Thymus (tissue), 11 donors: ENCODE measurements at regions not wholly inside any gene's neighbourhood (a gene's known extent, or its start where the extent isn't known, plus 50 kb on each side); places are given as distances from the start of the nearest gene placed in this dataset.

Experiments
- DNase-seq, 9 donors: peaks; one replicate each; pipeline ENCODE4 v3.0.0-alpha.2; 2013; ENCODE audit warnings: low spot score in 9 of 9, low read depth in 6 of 9, missing footprints in 1 of 9
- H3K27ac ChIP-seq, 2 donors: one replicate each; pipeline ENCODE4 v1.5.1; 2013; ENCODE audit warnings: control low read depth in 1 of 2, low read depth in 1 of 2, low read length in 1 of 2, mild to moderate bottlenecking in 1 of 2, moderate library complexity in 1 of 2
- H3K27me3 ChIP-seq, 2 donors: one replicate each; pipeline ENCODE4 v1.5.1; 2013; ENCODE audit warnings: low read length in 1 of 2; ENCODE audit not compliant: control insufficient read depth in 2 of 2, insufficient read depth in 1 of 2
- H3K36me3 ChIP-seq, 2 donors: one replicate each; pipeline ENCODE4 v1.5.1; 2013; ENCODE audit warnings: low read length in 1 of 2, mild to moderate bottlenecking in 1 of 2, moderate library complexity in 1 of 2; ENCODE audit not compliant: control insufficient read depth in 2 of 2, insufficient read depth in 2 of 2
- H3K4me1 ChIP-seq, 2 donors: one replicate each; pipeline ENCODE4 v1.5.1; 2013; ENCODE audit warnings: low read length in 2 of 2; ENCODE audit not compliant: control insufficient read depth in 2 of 2, insufficient read depth in 2 of 2
- H3K4me3 ChIP-seq, 2 donors: one replicate each; pipeline ENCODE4 v1.5.1; 2013; ENCODE audit warnings: low read length in 2 of 2, control low read depth in 1 of 2, mild to moderate bottlenecking in 1 of 2
- H3K9me3 ChIP-seq, 2 donors: one replicate each; pipeline ENCODE4 v1.5.1; 2013; ENCODE audit warnings: low read length in 1 of 2, mild to moderate bottlenecking in 1 of 2; ENCODE audit not compliant: control insufficient read depth in 2 of 2, insufficient read depth in 1 of 2
- WGBS: extraction: QIAGEN DNeasy Blood & Tissue Kit; methylation state at CpG from one replicate; pipeline ENCODE4 v1.1.7; 2013; 5-methylcytosine and 5-hydroxymethylcytosine counted together
- donor health status: healthy.

DNA sequence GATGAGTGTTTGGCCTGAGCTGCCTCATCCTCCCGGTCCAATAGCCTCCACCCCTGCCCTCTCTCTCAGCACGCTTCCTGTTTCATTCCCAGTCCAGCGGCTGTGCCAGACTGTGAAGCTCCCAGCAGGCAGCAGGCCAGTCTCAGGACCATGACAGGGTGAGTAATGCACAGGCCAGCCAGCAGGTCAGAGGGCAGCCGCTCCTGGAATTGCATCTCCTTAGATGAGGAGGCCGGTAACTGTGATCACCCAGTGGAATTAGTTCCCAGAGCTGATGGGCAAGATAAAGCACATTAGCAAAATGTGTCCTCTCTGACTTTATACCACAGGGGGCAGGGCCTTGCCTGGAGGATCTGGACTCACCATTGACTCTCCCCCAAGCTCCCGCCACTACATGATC is 251.2 kb downstream of the ETS1 start:
- 96% methylated on average over 6 of the region's 6 CpGs for WGBS
- Histone ChIP-seq H3K4me1 (peaks cover 3 to 14% of the 10 kb centered on the region in 2 donors), H3K27ac (no peak overlapping the region), H3K9me3 (no peaks in the 10 kb centered on the region), H3K27me3 (no peaks in the 10 kb centered on the region), H3K4me3 (no peak overlapping the region), H3K36me3 (no peaks in the 10 kb centered on the region)
- no peak for DNase-seq

DNA sequence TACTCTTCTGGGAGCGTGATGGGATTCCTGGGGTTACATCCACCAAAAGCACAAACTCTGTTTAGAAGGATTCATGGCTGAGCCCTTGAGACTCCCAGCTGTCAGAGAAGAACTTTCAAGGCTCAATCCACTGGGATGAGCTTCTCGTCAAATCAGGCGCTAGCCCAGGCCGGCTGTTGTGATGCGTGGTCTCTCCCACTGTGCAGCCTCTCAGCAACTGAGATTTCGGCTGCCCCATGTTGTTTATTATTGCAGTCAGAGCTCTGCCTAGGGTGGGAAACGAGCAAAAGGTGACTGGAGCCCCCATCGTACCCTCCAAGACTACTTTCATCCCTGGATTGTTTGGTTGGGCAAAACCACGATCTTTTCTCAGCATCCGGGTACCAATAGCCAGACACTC is 251.6 kb downstream of the ETS1 start:
- 96% methylated on average over 10 of the region's 10 CpGs for WGBS
- H3K36me3 ChIP-seq = no peaks in the 10 kb centered on the region
- no peaks in the 10 kb centered on the region for H3K9me3 ChIP-seq
- no peaks in the 10 kb centered on the region for H3K27me3 ChIP-seq
- H3K4me1 ChIP-seq = peaks cover 6 to 13% of the 10 kb centered on the region in 2 donors
- no peak overlapping the region for H3K27ac ChIP-seq
- no peak overlapping the region for H3K4me3 ChIP-seq
- no peak for DNase-seq

DNA sequence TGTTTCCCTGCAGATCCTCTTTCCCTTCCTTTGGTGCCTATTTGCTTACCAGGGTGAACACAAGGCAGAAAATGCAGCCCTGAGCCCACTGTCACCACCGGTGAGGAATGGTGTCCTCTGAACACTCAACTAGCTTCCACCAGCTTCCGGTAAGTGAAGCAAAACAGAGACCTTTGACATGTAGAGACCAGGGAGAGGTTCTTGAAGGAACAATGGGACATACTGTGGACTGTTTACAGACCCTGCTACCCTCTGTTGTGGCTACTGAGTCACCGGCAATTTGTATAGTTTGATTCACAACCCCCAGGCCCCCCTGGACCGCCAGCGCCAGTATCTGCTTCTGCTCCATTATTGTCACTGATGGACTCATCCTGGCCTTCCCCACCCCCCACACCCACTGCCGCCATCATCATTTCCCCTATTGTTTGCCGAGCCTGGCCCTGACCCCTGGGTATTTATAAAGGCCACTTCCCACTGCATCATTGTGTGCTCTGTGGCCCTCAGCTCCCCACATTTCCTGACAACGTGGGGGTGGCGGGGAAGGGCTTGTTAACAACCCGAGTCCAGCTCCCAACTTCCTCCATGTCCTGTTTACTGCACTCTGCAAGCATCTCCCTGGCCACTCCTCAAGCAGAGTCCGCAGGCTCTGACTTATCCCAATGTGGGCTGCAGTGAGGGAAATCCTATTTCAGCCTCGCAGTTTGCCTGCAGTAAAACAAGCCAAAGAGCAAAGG is 252.9 kb downstream of the ETS1 start:
- Histone ChIP-seq H3K36me3 (no peaks in the 10 kb centered on the region), H3K27me3 (no peaks in the 10 kb centered on the region), H3K4me3 (no peak overlapping the region), H3K9me3 (no peaks in the 10 kb centered on the region), H3K27ac (no peak overlapping the region), H3K4me1 (peaks cover 15 to 19% of the 10 kb centered on the region in 2 donors)
- WGBS = 84% methylated on average over 12 of the region's 12 CpGs
- DNase-seq = no peak

DNA sequence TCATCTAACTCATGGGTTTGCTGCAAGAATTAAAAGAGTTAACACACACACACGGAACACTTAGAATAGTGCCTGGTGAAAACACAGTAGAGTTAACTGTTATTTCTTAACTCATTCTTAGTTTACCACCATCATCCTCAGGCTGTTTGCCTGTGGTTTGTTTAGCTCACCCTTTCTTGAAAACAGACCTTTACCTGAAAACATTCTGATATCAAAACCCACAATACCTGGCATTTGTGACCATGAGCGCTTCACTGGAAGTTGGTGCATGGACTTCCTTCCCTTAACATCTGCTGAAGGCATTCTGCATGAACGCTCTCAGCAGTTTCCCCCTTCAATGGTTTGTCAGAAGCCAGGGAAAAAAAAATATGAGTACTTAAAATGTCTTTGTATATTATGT is 256.0 kb downstream of the ETS1 start:
- no peaks in the 10 kb centered on the region for H3K36me3 ChIP-seq
- H3K27ac ChIP-seq = peak overlapping the region in 1 of 2 donors; percentile 48
- H3K4me3 ChIP-seq = no peak overlapping the region
- H3K4me1 ChIP-seq = peaks cover 25 to 35% of the 10 kb centered on the region in 2 donors
- H3K9me3 ChIP-seq = no peaks in the 10 kb centered on the region
- 47% methylated on average over 3 of the region's 3 CpGs for WGBS
- H3K27me3 ChIP-seq = no peaks in the 10 kb centered on the region
- DNase-seq = no peak

GRCh38 chr11:128330203-128330602 is 257.2 kb downstream of the ETS1 start:
- 99% methylated on average over 2 of the region's 2 CpGs for WGBS

DNA sequence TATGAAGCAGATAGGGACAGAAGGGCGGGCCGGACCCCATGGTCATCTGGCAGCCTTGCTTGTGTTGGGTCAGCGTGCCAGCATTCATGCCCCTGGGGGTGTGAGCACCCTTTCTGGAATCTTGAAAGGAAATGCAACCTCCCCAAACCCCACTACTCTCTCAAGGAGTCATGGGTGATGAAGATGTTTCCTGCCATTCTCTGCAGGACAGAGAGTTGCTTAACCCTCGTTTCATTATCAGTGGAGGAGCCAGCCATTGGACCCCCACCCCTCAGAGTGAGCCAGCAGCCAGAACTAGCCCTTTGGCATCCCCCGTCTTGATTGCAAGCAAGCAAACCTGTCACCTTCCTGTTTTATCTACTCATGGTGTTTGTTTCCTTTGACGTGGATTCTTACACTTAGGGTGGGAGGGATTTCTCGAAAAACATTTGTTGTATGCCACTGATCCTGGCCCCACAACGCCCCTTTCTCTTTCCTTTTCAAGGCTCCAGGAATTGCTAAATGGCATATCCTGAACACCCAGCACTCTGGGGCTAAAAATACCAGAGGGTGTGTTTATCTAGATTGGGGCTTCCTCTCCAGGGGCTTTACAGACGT is 258.3 kb downstream of the ETS1 start:
- Histone ChIP-seq H3K27me3 (no peaks in the 10 kb centered on the region), H3K4me3 (no peak overlapping the region), H3K4me1 (peaks cover 38 to 49% of the 10 kb centered on the region in 2 donors), H3K9me3 (no peaks in the 10 kb centered on the region), H3K27ac (peak overlapping the region; percentile 69 to 81), H3K36me3 (no peaks in the 10 kb centered on the region)
- DNase-seq = peak in 1 of 9 donors; percentile 72
- WGBS = 43% methylated on average over 9 of the region's 9 CpGs

More at GRCh38 chr11:128330203-128330602, 257.2 kb downstream of the ETS1 start:
- Histone ChIP-seq H3K27ac (peak overlapping the region; percentile 64 to 69), H3K4me3 (no peak overlapping the region), H3K36me3 (no peaks in the 10 kb centered on the region), H3K27me3 (no peaks in the 10 kb centered on the region), H3K4me1 (peaks cover 27 to 41% of the 10 kb centered on the region in 2 donors), H3K9me3 (no peaks in the 10 kb centered on the region)
- DNase-seq = no peak

GRCh38 chr11:128327274-128327673 is 260.1 kb downstream of the ETS1 start:
- no peak overlapping the region for H3K27ac ChIP-seq
- no peaks in the 10 kb centered on the region for H3K9me3 ChIP-seq
- 92% methylated on average over 4 of the region's 4 CpGs for WGBS
- H3K4me1 ChIP-seq = peaks cover 52 to 67% of the 10 kb centered on the region in 2 donors
- DNase-seq = no peak
- no peak overlapping the region for H3K4me3 ChIP-seq
- no peaks in the 10 kb centered on the region for H3K36me3 ChIP-seq
- no peaks in the 10 kb centered on the region for H3K27me3 ChIP-seq

- DNase-seq = no peak
- H3K4me3 ChIP-seq = no peak overlapping the region
- no peaks in the 10 kb centered on the region for H3K27me3 ChIP-seq
- H3K36me3 ChIP-seq = no peaks in the 10 kb centered on the region
- H3K27ac ChIP-seq = no peak overlapping the region
- H3K9me3 ChIP-seq = no peaks in the 10 kb centered on the region
- peaks cover 53 to 72% of the 10 kb centered on the region in 2 donors for H3K4me1 ChIP-seq
- WGBS = 92% methylated on average over 7 of the region's 7 CpGs
Measured at GRCh38 chr11:128326791-128327190, 260.6 kb downstream of the ETS1 start.

DNA sequence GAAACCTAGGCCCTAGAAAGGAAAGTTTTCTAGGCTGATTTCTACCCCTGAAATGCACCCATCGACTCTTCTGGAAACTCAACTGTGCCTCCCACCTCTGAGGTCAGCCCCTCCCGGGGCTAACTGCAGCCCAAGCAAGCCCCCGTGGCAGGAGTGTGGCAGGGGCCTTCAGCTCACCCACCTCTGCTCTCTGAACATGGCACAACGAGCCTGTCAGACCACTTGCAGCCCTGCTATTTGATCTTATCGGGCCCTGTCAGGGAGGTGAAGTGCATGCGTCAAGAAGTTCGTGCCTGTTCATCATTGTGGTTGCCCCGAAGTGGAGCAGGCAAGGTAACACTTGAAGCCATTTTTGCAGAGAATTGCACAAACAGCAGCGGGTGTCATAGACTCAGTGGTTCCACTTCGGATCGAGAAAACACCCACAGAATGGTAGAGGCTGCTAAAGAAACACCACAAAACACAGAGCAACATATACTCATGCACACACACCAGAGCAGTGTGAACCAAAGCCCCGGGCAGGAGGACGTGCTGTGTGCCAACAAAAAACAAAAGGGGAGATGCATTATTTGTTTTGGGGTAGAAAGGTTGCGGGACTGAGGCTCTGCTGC is 262.7 kb downstream of the ETS1 start:
- 45% methylated on average over 14 of the region's 14 CpGs for WGBS
- Histone ChIP-seq H3K4me3 (no peak overlapping the region), H3K4me1 (peaks cover 39 to 61% of the 10 kb centered on the region in 2 donors), H3K27ac (peak overlapping the region; percentile 95 to 96), H3K9me3 (no peaks in the 10 kb centered on the region), H3K36me3 (no peaks in the 10 kb centered on the region), H3K27me3 (no peaks in the 10 kb centered on the region)
- DNase-seq = peak in 5 of 9 donors; percentile 59 to 90 (median 79)
